HepG2 (cell line): ENCODE measurements at regions not wholly inside any gene's neighbourhood (a gene's known extent, or its start where the extent isn't known, plus 50 kb on each side); places are given as distances from the start of the nearest gene placed in this dataset.

Experiments used
- ATAC-seq: fragments of 200-7000 bp; cut with Tn5 transposase; 3 replicates; pipeline ENCODE4 v1.9.1; 2020; ENCODE audit warnings: mild to moderate bottlenecking, moderate library complexity
- BruUV-seq: library from RNA; stranded (reverse); fragments of 400-500 nt; replicated peaks from 2 replicates; lab custom pipeline; 2021; lab: Mats Ljungman, UMichigan
- CTCF ChIA-PET: fragments of 300-600 bp; formaldehyde crosslinking; extraction: SDS; loops from one replicate; lab custom pipeline; 2021; ENCODE audit warnings: low total read pairs, inconsistent platforms, low intra/inter-chr PET ratio; lab: Yijun Ruan, JAX
- POLR2A ChIA-PET: fragments of 350-600 bp; sonication (Branson Sonifier 250); formaldehyde crosslinking; loops from one replicate; lab custom pipeline; 2020; ENCODE audit warnings: antibody characterized with exemption, inconsistent platforms; lab: Yijun Ruan, JAX
- DNase-seq: peaks from one replicate; pipeline ENCODE4 v3.0.0-alpha.2; 2015; ENCODE audit warnings: low spot score
- FAIRE-seq: peaks from 3 replicates; lab custom pipeline; 2011; peaks lifted over from hg19 to GRCh38; lab: Jason Lieb, UNC
- H2AFZ ChIP-seq: one replicate; pipeline ENCODE4 v1.6.1; 2011; ENCODE audit warnings: low read length, inconsistent platforms
- H3K27ac ChIP-seq: fragments of 300-600 bp; 3 replicates; pipeline ENCODE4 v1.8.0; 2011; ENCODE audit warnings: mixed run types, mild to moderate bottlenecking, mixed read lengths, low read length, inconsistent platforms; ENCODE audit not compliant: insufficient read depth; ENCODE audit errors: extremely low read length
- H3K27me3 ChIP-seq, 2 experiments: fragments of 200-600 bp in 1 of 2; 2 replicates in 1 of 2; 3 replicates in 1 of 2; pipeline versions ENCODE4 v1.6.0 to v1.8.0; 2011; ENCODE audit warnings: low read length in 2 of 2, mild to moderate bottlenecking in 2 of 2, moderate library complexity in 2 of 2, inconsistent platforms in 1 of 2; ENCODE audit not compliant: insufficient read depth in 2 of 2, control insufficient read depth in 1 of 2
- H3K36me3 ChIP-seq, 2 experiments: fragments of 200-600 bp in 1 of 2; replicated peaks in 1 of 2; 2 replicates in 1 of 2; 3 replicates in 1 of 2; pipeline versions ENCODE4 v1.5.1 to v1.8.0; 2011; ENCODE audit warnings: low read length in 2 of 2, inconsistent platforms in 1 of 2; ENCODE audit not compliant: insufficient read depth in 2 of 2, control insufficient read depth in 1 of 2
- H3K4me1 ChIP-seq: 2 replicates; pipeline ENCODE4 v1.5.1; 2012; ENCODE audit warnings: low read length, inconsistent platforms; ENCODE audit not compliant: insufficient read depth
- H3K4me2 ChIP-seq: 2 replicates; pipeline ENCODE4 v1.6.0; 2011; ENCODE audit warnings: low read depth, low read length, inconsistent platforms
- H3K4me3 ChIP-seq, 3 experiments: fragments of 200-600 bp in 1 of 3; sonication (generic), shearing (Covaris generic) in 1 of 3; replicated peaks in 1 of 3; 2 replicates each; pipeline ENCODE4 v1.5.1; 2011 to 2016; ENCODE audit warnings: low read length in 3 of 3, inconsistent platforms in 2 of 3, low read depth in 2 of 3, mild to moderate bottlenecking in 2 of 3, control low read depth in 1 of 3, mixed read lengths in 1 of 3; ENCODE audit not compliant: insufficient read depth in 1 of 3
- H3K79me2 ChIP-seq: one replicate; pipeline ENCODE4 v1.6.1; 2011; ENCODE audit warnings: low read length, inconsistent platforms; ENCODE audit not compliant: insufficient read depth
- H3K9ac ChIP-seq: 2 replicates; pipeline ENCODE4 v1.6.0; 2011; ENCODE audit warnings: mild to moderate bottlenecking, low read depth, low read length, inconsistent platforms; ENCODE audit not compliant: insufficient read depth
- H3K9me3 ChIP-seq: 2 replicates; pipeline ENCODE4 v1.5.1; 2012; ENCODE audit warnings: mild to moderate bottlenecking, low read length
- H4K20me1 ChIP-seq: 2 replicates; pipeline ENCODE4 v1.6.0; 2011; ENCODE audit warnings: inconsistent platforms, mild to moderate bottlenecking, low read length, moderate library complexity; ENCODE audit not compliant: insufficient read depth
- BATF2 ChIP-seq: sonication (generic); formaldehyde crosslinking; IDR thresholded peaks from 2 replicates; pipeline ENCODE4 v1.8.0; 2022; ENCODE audit warnings: mild to moderate bottlenecking, missing genetic modification reagents, moderate library complexity
- CC2D1A ChIP-seq: sonication (generic); formaldehyde crosslinking; IDR thresholded peaks from 2 replicates; pipeline ENCODE4 v1.8.1; 2023; ENCODE audit warnings: mild to moderate bottlenecking, missing genetic modification reagents
- CHCHD3 ChIP-seq: sonication (generic); formaldehyde crosslinking; IDR thresholded peaks from 2 replicates; pipeline ENCODE4 v1.8.0; 2022; ENCODE audit warnings: mild to moderate bottlenecking, missing genetic modification reagents, moderate library complexity
- CREB1 ChIP-seq, 2 experiments: fragments of 450-650 bp in 1 of 2; IDR thresholded peaks; 2 replicates each; pipeline ENCODE4 v1.6.1; 2016 to 2017; ENCODE audit warnings: control low read depth in 1 of 2, mild to moderate bottlenecking in 1 of 2, missing compliant biosample characterization in 1 of 2, missing genetic modification characterization in 1 of 2
- DMAP1 ChIP-seq: IDR thresholded peaks from 2 replicates; pipeline ENCODE4 v1.6.1; 2016
- FOXK1 ChIP-seq: sonication (generic); formaldehyde crosslinking; IDR thresholded peaks from 2 replicates; pipeline ENCODE4 v1.4.0; 2020; ENCODE audit warnings: low read depth, missing genetic modification reagents, borderline replicate concordance
- NCOA1 ChIP-seq: sonication (generic); formaldehyde crosslinking; IDR thresholded peaks from 2 replicates; pipeline ENCODE4 v1.9.0; 2021; ENCODE audit warnings: missing genetic modification reagents
- NFE2 ChIP-seq: sonication (generic); formaldehyde crosslinking; IDR thresholded peaks from 2 replicates; pipeline ENCODE4 v1.4.0; 2020; ENCODE audit warnings: missing genetic modification reagents
- REXO4 ChIP-seq: sonication (generic); formaldehyde crosslinking; IDR thresholded peaks from 2 replicates; pipeline ENCODE4 v1.8.0; 2022; ENCODE audit warnings: missing genetic modification reagents, mild to moderate bottlenecking, borderline replicate concordance
- RNF2 ChIP-seq: fragments of 450-650 bp; conservative IDR thresholded peaks from 2 replicates; pipeline ENCODE4 v1.6.1; 2016; ENCODE audit warnings: low read depth
- SETDB1 ChIP-seq: sonication (generic); formaldehyde crosslinking; IDR thresholded peaks from 2 replicates; pipeline ENCODE4 v1.5.1; 2020; ENCODE audit warnings: missing genetic modification reagents, mild to moderate bottlenecking, borderline replicate concordance
- THAP11 ChIP-seq: IDR thresholded peaks from 2 replicates; pipeline ENCODE4 v1.6.1; 2016; ENCODE audit warnings: missing biosample characterization, missing genetic modification reagents
- ZBTB14 ChIP-seq: sonication (generic); formaldehyde crosslinking; IDR thresholded peaks from 2 replicates; pipeline ENCODE4 v1.4.0; 2020; ENCODE audit warnings: missing genetic modification reagents
- ZBTB2 ChIP-seq: sonication (generic); formaldehyde crosslinking; IDR thresholded peaks from 2 replicates; pipeline ENCODE4 v1.8.0; 2022; ENCODE audit warnings: low read depth, missing genetic modification reagents
- ZC3H4 ChIP-seq: sonication (generic); formaldehyde crosslinking; IDR thresholded peaks from 2 replicates; pipeline ENCODE4 v1.4.0; 2020; ENCODE audit warnings: missing genetic modification reagents, borderline replicate concordance
- ZNF367 ChIP-seq: sonication (generic); formaldehyde crosslinking; IDR thresholded peaks from 2 replicates; pipeline ENCODE4 v1.4.0; 2020; ENCODE audit warnings: missing genetic modification reagents, borderline replicate concordance
- ZNF430 ChIP-seq: sonication (generic); formaldehyde crosslinking; IDR thresholded peaks from 2 replicates; pipeline ENCODE4 v1.9.0; 2021; ENCODE audit warnings: mild to moderate bottlenecking, missing genetic modification reagents
- ZNF512B ChIP-seq: sonication (generic); formaldehyde crosslinking; IDR thresholded peaks from 2 replicates; pipeline ENCODE4 v1.5.1; 2020; ENCODE audit warnings: missing genetic modification reagents, mild to moderate bottlenecking, borderline replicate concordance
- ZNF841 ChIP-seq: sonication (generic); formaldehyde crosslinking; IDR thresholded peaks from 2 replicates; pipeline ENCODE4 v1.8.1; 2023; ENCODE audit warnings: missing genetic modification reagents, borderline replicate concordance
- ZSCAN12 ChIP-seq: sonication (generic); formaldehyde crosslinking; IDR thresholded peaks from 2 replicates; pipeline ENCODE4 v1.9.0; 2021; ENCODE audit warnings: mild to moderate bottlenecking, missing genetic modification reagents
- WGBS: methylation state at CpG from one replicate; pipeline ENCODE4 v1.1.6; 2017; ENCODE audit warnings: low lambda C conversion rate; 5-methylcytosine and 5-hydroxymethylcytosine counted together
- in situ Hi-C: cut with HindIII; loops from 2 replicates; pipeline ENCODE4 v1.10.0; 2017; ENCODE audit warnings: low pct_unique_long_range_greater_than_20kb; ENCODE audit not compliant: extremely low pct_ligation_motif_present
- intact Hi-C: fragments of 100-400 bp; cut with micrococcal nuclease; formaldehyde crosslinking; loops from one replicate; pipeline ENCODE4 v1.10.0; 2022; ENCODE audit not compliant: unreplicated experiment

- no peak for TF ChIP-seq ZBTB2 (CRISPR knock-in tag)
Observed at GRCh38 chr13:80955501-80955900, 614.6 kb upstream of the SPRY2 start (continued).

GRCh38 chr13:80952158-80952557, 611.2 kb upstream of the SPRY2 start:
- FAIRE-seq = no peak
- no peak overlapping the region for H2AFZ ChIP-seq
- H3K4me1 ChIP-seq = no peaks in the 10 kb centered on the region
- H4K20me1 ChIP-seq = no peaks in the 10 kb centered on the region
- no peak overlapping the region for H3K4me2 ChIP-seq
- TF ChIP-seq CREB1 (IDR thresholded peaks at IDR 0.05) (no peak), CREB1 (CRISPR knock-in tag; IDR thresholded peaks at IDR 0.05) (no peak), FOXK1 (no peak), NCOA1 (no peak), DMAP1 (CRISPR knock-in tag) (no peak), ZNF367 (CRISPR knock-in tag) (no peak), THAP11 (no peak), ZSCAN12 (CRISPR knock-in tag) (no peak), SETDB1 (CRISPR knock-in tag) (no peak), ZNF512B (CRISPR knock-in tag) (no peak), ZBTB14 (CRISPR knock-in tag) (no peak), BATF2 (CRISPR knock-in tag) (no peak), REXO4 (no peak), CHCHD3 (CRISPR knock-in tag) (no peak), ZNF841 (no peak), ZC3H4 (CRISPR knock-in tag) (no peak), CC2D1A (no peak), NFE2 (CRISPR knock-in tag) (no peak), RNF2 (no peak), ZNF430 (CRISPR knock-in tag) (no peak)
- ChIA-PET POLR2A (no interaction called here), CTCF (no interaction called here)
- no peak overlapping the region for H3K9ac ChIP-seq
- H3K4me3 ChIP-seq = no peak overlapping the region
- no peaks in the 10 kb centered on the region for H3K79me2 ChIP-seq
- H3K9me3 ChIP-seq = no peaks in the 10 kb centered on the region
- WGBS = 49% methylated on average over 2 of the region's 2 CpGs
- DNase-seq = no peak
- H3K27me3 ChIP-seq = no peaks in the 10 kb centered on the region
- in situ Hi-C loops = no loop called here
- intact Hi-C loops = no loop called here
- no TSS peak for BruUV-seq
- no peaks in the 10 kb centered on the region for H3K36me3 ChIP-seq
- no peak for ATAC-seq
- no peak overlapping the region for H3K27ac ChIP-seq
